SU-DHL-6 (cell line): ENCODE measurements at regions not wholly inside any gene's neighbourhood (a gene's known extent, or its start where the extent isn't known, plus 50 kb on each side); places are given as distances from the start of the nearest gene placed in this dataset.

Source experiments
- CTCF ChIP-seq: fragments of 200-600 bp; sonication (generic); IDR thresholded peaks from one replicate; pipeline ENCODE4 v1.5.1; 2017; ENCODE audit warnings: antibody characterized with exemption, mild to moderate bottlenecking, low read length, moderate library complexity; ENCODE audit not compliant: insufficient read depth, poor library complexity, severe bottlenecking
- EZH2phosphoT487 ChIP-seq: fragments of 200-600 bp; sonication (generic), shearing (Covaris generic); conservative IDR thresholded peaks from 2 replicates; pipeline ENCODE4 v1.6.1; 2018; ENCODE audit warnings: mild to moderate bottlenecking, antibody characterized with exemption, low read length, moderate library complexity, mixed read lengths

GRCh38 chr17:73706858-73707257 is 62.6 kb upstream of the SDK2 start:
- TF ChIP-seq CTCF (no peak), EZH2phosphoT487 (no peak)
